IMR-90 (cell line): ENCODE measurements at regions not wholly inside any gene's neighbourhood (a gene's known extent, or its start where the extent isn't known, plus 50 kb on each side); places are given as distances from the start of the nearest gene placed in this dataset.

Experiments
- ATAC-seq: fragments of 200-7000 bp; cut with Tn5 transposase; 2 replicates; pipeline ENCODE4 v1.9.1; 2020; ENCODE audit warnings: low read depth, mild to moderate bottlenecking, moderate library complexity
- BruUV-seq: library from RNA; stranded (reverse); fragments of 400-500 nt; replicated peaks from 2 replicates; lab custom pipeline; 2021; lab: Mats Ljungman, UMichigan
- CTCF ChIA-PET: fragments of 300-600 bp; formaldehyde crosslinking; extraction: SDS; loops from one replicate; lab custom pipeline; 2021; ENCODE audit warnings: antibody characterized with exemption; lab: Yijun Ruan, JAX
- POLR2A ChIA-PET: fragments of 300-600 bp; sonication (Branson Sonifier 250); formaldehyde crosslinking; loops from one replicate; lab custom pipeline; 2022; ENCODE audit warnings: antibody characterized with exemption; ENCODE audit not compliant: unreplicated experiment; lab: Charles Lee
- DNase-seq: peaks from one replicate; pipeline ENCODE4 v3.0.0; 2013
- H2AFZ ChIP-seq: replicated peaks from 2 replicates; pipeline ENCODE3; 2013; ENCODE audit warnings: low read length, mild to moderate bottlenecking; ENCODE audit not compliant: poor library complexity
- H2AK5ac ChIP-seq: 2 replicates; pipeline ENCODE4 v1.6.1; 2013; ENCODE audit warnings: low read depth, low read length, inconsistent platforms
- H2AK9ac ChIP-seq: replicated peaks from 2 replicates; pipeline ENCODE3; 2013; ENCODE audit warnings: mild to moderate bottlenecking, low read depth, low read length, moderate library complexity; ENCODE audit not compliant: poor library complexity
- H2BK120ac ChIP-seq: 2 replicates; pipeline ENCODE4 v1.6.1; 2013; ENCODE audit warnings: low read depth, low read length, inconsistent platforms
- H2BK15ac ChIP-seq: 3 replicates; pipeline ENCODE4 v1.6.1; 2013; ENCODE audit warnings: low read depth, low read length, inconsistent platforms
- H2BK20ac ChIP-seq: 2 replicates; pipeline ENCODE4 v1.6.1; 2013; ENCODE audit warnings: low read depth, mild to moderate bottlenecking, inconsistent platforms, low read length, moderate library complexity
- H2BK5ac ChIP-seq: 2 replicates; pipeline ENCODE4 v1.6.1; 2013; ENCODE audit warnings: mild to moderate bottlenecking, low read depth, low read length, inconsistent platforms; ENCODE audit not compliant: poor library complexity, severe bottlenecking
- H3K14ac ChIP-seq: replicated peaks from 2 replicates; pipeline ENCODE4 v1.6.1; 2013; ENCODE audit warnings: low read depth, low read length, inconsistent platforms
- H3K18ac ChIP-seq: 2 replicates; pipeline ENCODE4 v1.6.1; 2013; ENCODE audit warnings: low read depth, low read length, control low read depth
- H3K23ac ChIP-seq: 2 replicates; pipeline ENCODE4 v1.6.1; 2013; ENCODE audit warnings: low read depth, low read length, inconsistent platforms
- H3K27ac ChIP-seq: 2 replicates; pipeline ENCODE4 v1.5.1; 2013; ENCODE audit warnings: mild to moderate bottlenecking, control low read depth, low read length; ENCODE audit not compliant: insufficient read depth
- H3K27me3 ChIP-seq: 2 replicates; pipeline ENCODE4 v1.6.1; 2013; ENCODE audit warnings: low read length; ENCODE audit not compliant: control insufficient read depth, insufficient read depth
- H3K36me3 ChIP-seq: 2 replicates; pipeline ENCODE4 v1.6.1; 2013; ENCODE audit warnings: low read length, mixed read lengths; ENCODE audit not compliant: control insufficient read depth, insufficient read depth
- H3K4ac ChIP-seq: 2 replicates; pipeline ENCODE4 v1.6.1; 2013; ENCODE audit warnings: low read depth, low read length, inconsistent platforms
- H3K4me1 ChIP-seq: 2 replicates; pipeline ENCODE4 v1.6.1; 2013; ENCODE audit warnings: low read length, mixed read lengths; ENCODE audit not compliant: control insufficient read depth, insufficient read depth
- H3K4me2 ChIP-seq: 2 replicates; pipeline ENCODE4 v1.6.1; 2013; ENCODE audit warnings: low read depth, mild to moderate bottlenecking, control low read depth, low read length, moderate library complexity
- H3K4me3 ChIP-seq: 2 replicates; pipeline ENCODE4 v1.5.1; 2013; ENCODE audit warnings: low read depth, mild to moderate bottlenecking, control low read depth, low read length, moderate library complexity; ENCODE audit not compliant: insufficient read depth
- H3K56ac ChIP-seq: 2 replicates; pipeline ENCODE4 v1.6.1; 2013; ENCODE audit warnings: low read length, inconsistent platforms; ENCODE audit not compliant: insufficient read depth; ENCODE audit errors: extremely low read depth
- H3K79me1 ChIP-seq, 2 experiments: 2 replicates each; pipeline ENCODE4 v1.6.1; 2013; ENCODE audit warnings: low read length in 2 of 2, inconsistent platforms in 1 of 2, low read depth in 1 of 2
- H3K9ac ChIP-seq: 2 replicates; pipeline ENCODE4 v1.6.1; 2013; ENCODE audit warnings: low read depth, low read length, control low read depth
- H3K9me1 ChIP-seq: 2 replicates; pipeline ENCODE4 v1.6.1; 2013; ENCODE audit warnings: low read length, inconsistent platforms; ENCODE audit not compliant: insufficient read depth
- H3K9me3 ChIP-seq: 2 replicates; pipeline ENCODE4 v1.6.1; 2013; ENCODE audit warnings: low read length; ENCODE audit not compliant: control insufficient read depth, insufficient read depth
- H4K20me1 ChIP-seq: 2 replicates; pipeline ENCODE4 v1.6.1; 2013; ENCODE audit warnings: low read length, inconsistent platforms; ENCODE audit not compliant: insufficient read depth
- H4K5ac ChIP-seq: 2 replicates; pipeline ENCODE4 v1.6.1; 2013; ENCODE audit warnings: mild to moderate bottlenecking, low read depth, low read length, control low read depth
- H4K8ac ChIP-seq, 2 experiments: 2 replicates each; pipeline ENCODE4 v1.6.1; 2013; ENCODE audit warnings: low read depth in 2 of 2, low read length in 2 of 2, control low read depth in 1 of 2, inconsistent platforms in 1 of 2
- H4K91ac ChIP-seq: 2 replicates; pipeline ENCODE4 v1.6.1; 2013; ENCODE audit warnings: low read depth, low read length, inconsistent platforms; ENCODE audit not compliant: insufficient read depth
- BHLHE40 ChIP-seq: fragments of 150-350 bp; IDR thresholded peaks from 2 replicates; pipeline ENCODE4 v1.6.1; 2016; ENCODE audit warnings: mild to moderate bottlenecking, low read depth, low read length
- CTCF ChIP-seq: conservative IDR thresholded peaks from 2 replicates; pipeline ENCODE4 v1.5.1; 2012; ENCODE audit warnings: mild to moderate bottlenecking, low read depth, low read length, improper control_type of control experiment
- ELK1 ChIP-seq: fragments of 150-350 bp; IDR thresholded peaks from 2 replicates; pipeline ENCODE4 v1.6.1; 2016; ENCODE audit warnings: low read depth, mild to moderate bottlenecking, low read length, moderate library complexity, borderline replicate concordance
- FOS ChIP-seq: fragments of 150-350 bp; IDR thresholded peaks from 2 replicates; pipeline ENCODE4 v1.6.1; 2016; ENCODE audit warnings: low read depth, low read length
- MAFK ChIP-seq: IDR thresholded peaks from 2 replicates; pipeline ENCODE4 v1.6.1; 2012; ENCODE audit warnings: low read depth, low read length, improper control_type of control experiment
- MXI1 ChIP-seq: IDR thresholded peaks from 2 replicates; pipeline ENCODE4 v1.6.1; 2012; ENCODE audit warnings: low read depth, mild to moderate bottlenecking, low read length, moderate library complexity, borderline replicate concordance
- RCOR1 ChIP-seq: IDR thresholded peaks from 2 replicates; pipeline ENCODE4 v1.6.1; 2012; ENCODE audit warnings: mild to moderate bottlenecking, low read length, improper control_type of control experiment; ENCODE audit not compliant: insufficient replicate concordance
- RFX5 ChIP-seq: IDR thresholded peaks from 2 replicates; pipeline ENCODE4 v1.8.0; 2012; ENCODE audit warnings: low read depth, mild to moderate bottlenecking, low read length, moderate library complexity
- SMC3 ChIP-seq: fragments of 150-350 bp; IDR thresholded peaks from 2 replicates; pipeline ENCODE4 v1.6.1; 2016; ENCODE audit warnings: low read depth, mild to moderate bottlenecking, antibody characterized with exemption, low read length, moderate library complexity
- WGBS, 2 experiments: methylation state at CpG; one replicate each; pipeline versions ENCODE4 v1.1.5 to v1.1.7; 2013; ENCODE audit warnings: missing lambda C conversion rate in 2 of 2; ENCODE audit not compliant: insufficient read length in 1 of 2; ENCODE audit errors: extremely low coverage in 2 of 2; 5-methylcytosine and 5-hydroxymethylcytosine counted together
- dilution Hi-C: fragments of 300-500 bp; cut with HindIII; formaldehyde crosslinking; loops from one replicate; pipeline ENCODE4 v1.14.3; 2018; ENCODE audit warnings: low sequenced_read_pairs; ENCODE audit not compliant: unreplicated experiment
- in situ Hi-C: fragments of 300-500 bp; cut with MboI; formaldehyde crosslinking; loops from 3 replicates; pipeline ENCODE4 v1.14.3; 2019; ENCODE audit warnings: low sequenced_read_pairs, inconsistent platforms, mixed read lengths
- intact Hi-C: fragments of 100-400 bp; cut with micrococcal nuclease; formaldehyde crosslinking; loops from 2 replicates; pipeline ENCODE4 v1.10.0; 2022

DNA sequence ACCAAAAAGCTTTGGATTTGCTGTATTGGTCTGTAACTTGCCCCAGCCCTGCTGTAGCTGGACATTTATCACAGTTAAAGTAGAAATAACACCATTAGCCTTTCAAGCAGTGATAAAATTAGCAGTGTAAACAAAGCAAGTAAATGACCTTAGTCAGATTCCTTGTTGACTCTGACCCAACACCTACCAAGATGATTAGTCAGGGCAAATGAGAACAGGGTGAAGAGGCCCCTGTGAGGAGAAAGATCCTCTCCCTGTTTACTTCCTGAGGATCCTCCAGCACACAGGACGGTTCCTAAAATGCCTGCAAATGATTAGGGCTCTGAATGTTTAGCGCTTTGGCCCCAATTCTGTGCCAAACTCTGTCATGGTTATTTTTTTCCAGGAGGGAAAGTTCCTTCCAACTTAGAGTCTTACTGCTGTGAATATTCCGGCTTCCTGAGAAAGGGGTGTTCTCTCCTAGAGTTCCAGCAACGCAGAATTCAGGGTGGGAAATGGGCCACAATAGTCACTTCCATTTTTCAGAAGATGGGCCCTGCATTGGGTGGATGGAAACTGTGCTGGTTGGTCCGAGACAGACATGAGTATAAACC, 259.0 kb upstream of the MYOCD start (continued):
- TF ChIP-seq CTCF (no peak), FOS (no peak)

- H3K56ac ChIP-seq = no peak overlapping the region
- 100% methylated on average over 1 of the region's 5 CpGs; no CpG with 5 or more reads in 1 of the 2 experiments for WGBS, 2 experiments
- in situ Hi-C loops = no loop called here
- peak overlapping the region; percentile 31 for H4K91ac ChIP-seq
- peak overlapping the region; percentile 22 for H3K14ac ChIP-seq
- H3K18ac ChIP-seq = peak overlapping the region; percentile 34; the same call in 1 of the 2 replicates
- no peaks in the 10 kb centered on the region for H4K20me1 ChIP-seq
- H4K8ac ChIP-seq = no peak overlapping the region; a peak in 1 of 4 replicates
- 0 out of 4 replicates have a peak, but pooled peaks cover 0 to 3% of the 10 kb centered on the region in 2 experiments for H3K79me1 ChIP-seq
- H3K4me1 ChIP-seq = peaks cover 8% of the 10 kb centered on the region
- ChIA-PET CTCF (no interaction called here), POLR2A (no interaction called here)
- no peak overlapping the region; the same call in 1 of the 2 replicates for H4K5ac ChIP-seq
- H2AK5ac ChIP-seq = peak overlapping the region; percentile 30; the same call in 1 of the 2 replicates
- peak overlapping the region; percentile 50 for H2BK5ac ChIP-seq
- H2BK20ac ChIP-seq = 0 out of 2 replicates have a peak overlapping the region, but pooled peaks have one; percentile 18
- H3K9ac ChIP-seq = no peak overlapping the region
- H3K23ac ChIP-seq = no peak overlapping the region
- H3K27me3 ChIP-seq = no peaks in the 10 kb centered on the region
- ATAC-seq (no peak), DNase-seq (no peak)
- H2BK120ac ChIP-seq = peak overlapping the region; percentile 87
- no peak overlapping the region for H3K27ac ChIP-seq
- H2AK9ac ChIP-seq = no peak overlapping the region
- H3K9me3 ChIP-seq = no peaks in the 10 kb centered on the region
- H2AFZ ChIP-seq = peak overlapping the region; percentile 16
- H3K4ac ChIP-seq = peak overlapping the region; percentile 17
- dilution Hi-C loops = no loop called here
- H2BK15ac ChIP-seq = no peak overlapping the region; the same call in 1 of the 3 replicates
- no TSS peak for BruUV-seq
- H3K4me3 ChIP-seq = no peak overlapping the region
- intact Hi-C loops = no loop called here
- H3K36me3 ChIP-seq = no peaks in the 10 kb centered on the region
- peaks cover 16% of the 10 kb centered on the region for H3K9me1 ChIP-seq
- H3K4me2 ChIP-seq = no peak overlapping the region
- TF ChIP-seq CTCF (no peak), RFX5 (no peak), SMC3 (no peak), MAFK (no peak), RCOR1 (no peak), BHLHE40 (no peak), ELK1 (no peak), MXI1 (no peak)
Observed at GRCh38 chr17:12407495-12408252, 258.0 kb upstream of the MYOCD start.
